GM23248 (cell line): ENCODE measurements at regions not wholly inside any gene's neighbourhood (a gene's known extent, or its start where the extent isn't known, plus 50 kb on each side); places are given as distances from the start of the nearest gene placed in this dataset.

ENCODE experiments used
- DNase-seq: peaks from one replicate; pipeline ENCODE4 v3.0.0-alpha.2; 2015
- H2AFZ ChIP-seq: fragments of 200-600 bp; sonication (generic); 2 replicates; pipeline ENCODE4 v1.6.1; 2016; ENCODE audit warnings: antibody characterized with exemption
- H3F3A ChIP-seq: fragments of 200-600 bp; sonication (generic); 2 replicates; pipeline ENCODE4 v1.6.1; 2016; ENCODE audit warnings: mild to moderate bottlenecking, antibody characterized with exemption, mixed run types; ENCODE audit not compliant: insufficient read depth
- H3K27ac ChIP-seq: fragments of 200-600 bp; sonication (generic); 2 replicates; pipeline ENCODE4 v1.5.1; 2016; ENCODE audit warnings: mild to moderate bottlenecking
- H3K27me3 ChIP-seq: fragments of 200-600 bp; sonication (generic); replicated peaks from 2 replicates; pipeline ENCODE4 v1.6.1; 2016; ENCODE audit warnings: mild to moderate bottlenecking; ENCODE audit not compliant: insufficient read depth
- H3K36me3 ChIP-seq: fragments of 200-600 bp; sonication (generic); 2 replicates; pipeline ENCODE4 v1.6.1; 2016; ENCODE audit warnings: low read depth, mild to moderate bottlenecking
- H3K4me1 ChIP-seq: fragments of 200-600 bp; sonication (generic); 2 replicates; pipeline ENCODE4 v1.6.1; 2016; ENCODE audit warnings: mild to moderate bottlenecking; ENCODE audit not compliant: insufficient read depth
- H3K4me2 ChIP-seq: fragments of 200-600 bp; sonication (generic); one replicate; pipeline ENCODE4 v1.6.1; 2016; ENCODE audit warnings: mild to moderate bottlenecking; ENCODE audit not compliant: unreplicated experiment
- H3K4me3 ChIP-seq: fragments of 200-600 bp; sonication (generic); 2 replicates; pipeline ENCODE4 v1.5.1; 2016; ENCODE audit warnings: mild to moderate bottlenecking
- H3K79me2 ChIP-seq: fragments of 200-600 bp; sonication (generic); 2 replicates; pipeline ENCODE4 v1.6.1; 2016; ENCODE audit warnings: mild to moderate bottlenecking; ENCODE audit not compliant: insufficient read depth
- H3K9ac ChIP-seq: fragments of 200-600 bp; sonication (generic); 2 replicates; pipeline ENCODE4 v1.6.1; 2016; ENCODE audit warnings: mild to moderate bottlenecking
- H3K9me2 ChIP-seq: fragments of 200-600 bp; sonication (generic); 2 replicates; pipeline ENCODE4 v1.6.1; 2016; ENCODE audit warnings: mixed run types, mild to moderate bottlenecking, moderate library complexity; ENCODE audit not compliant: insufficient read depth
- H3K9me3 ChIP-seq: fragments of 200-600 bp; sonication (generic); one replicate; pipeline ENCODE4 v1.6.1; 2017; ENCODE audit warnings: low read depth
- H4K20me1 ChIP-seq: fragments of 200-600 bp; sonication (generic); 2 replicates; pipeline ENCODE4 v1.6.0; 2016; ENCODE audit not compliant: insufficient read depth
- EZH2 ChIP-seq: fragments of 200-600 bp; sonication (generic); IDR thresholded peaks from 2 replicates; pipeline ENCODE4 v1.6.1; 2018; ENCODE audit warnings: antibody characterized with exemption, mild to moderate bottlenecking; ENCODE audit not compliant: insufficient read depth, poor library complexity, severe bottlenecking
- EZH2phosphoT487 ChIP-seq: fragments of 200-600 bp; sonication (generic); IDR thresholded peaks from 2 replicates; pipeline ENCODE4 v1.6.1; 2018; ENCODE audit warnings: antibody characterized with exemption, moderate library complexity, mild to moderate bottlenecking, low read depth; ENCODE audit not compliant: insufficient read depth
- WGBS, 2 experiments: methylation state at CpG; one replicate each; pipeline ENCODE4 v1.1.6; 2015 to 2017; ENCODE audit warnings: low lambda C conversion rate in 2 of 2, low coverage in 1 of 2; ENCODE audit errors: missing lambda C conversion rate in 2 of 2; 5-methylcytosine and 5-hydroxymethylcytosine counted together
- in situ Hi-C: fragments of 300-500 bp; cut with MboI; formaldehyde crosslinking; loops from 2 replicates; pipeline ENCODE4 v1.15.0; 2020

- no peak overlapping the region for H2AFZ ChIP-seq
- no peaks in the 10 kb centered on the region for H3K9me2 ChIP-seq
- WGBS, 2 experiments, result 92 to 93% methylated on average over 2 of the region's 2 CpGs
- H3K9me3 ChIP-seq, result no peaks in the 10 kb centered on the region
- no peak overlapping the region for H3K9ac ChIP-seq
- in situ Hi-C loops, result no loop called here
- TF ChIP-seq EZH2phosphoT487 (no peak), EZH2 (no peak)
- no peaks in the 10 kb centered on the region for H3K36me3 ChIP-seq
- H4K20me1 ChIP-seq, result no peaks in the 10 kb centered on the region
- H3K27ac ChIP-seq, result no peak overlapping the region
- no peaks in the 10 kb centered on the region for H3K79me2 ChIP-seq
- H3K4me1 ChIP-seq, result peaks cover 17% of the 10 kb centered on the region
- 0 out of 2 replicates have a peak, but pooled peaks cover 14% of the 10 kb centered on the region for H3F3A ChIP-seq
- no peak overlapping the region for H3K4me2 ChIP-seq
- no peak for DNase-seq
- no peaks in the 10 kb centered on the region for H3K27me3 ChIP-seq
- H3K4me3 ChIP-seq, result no peak overlapping the region
Measured at GRCh38 chrX:20593836-20594235, 327.1 kb upstream of the RPS6KA3 start.

DNA sequence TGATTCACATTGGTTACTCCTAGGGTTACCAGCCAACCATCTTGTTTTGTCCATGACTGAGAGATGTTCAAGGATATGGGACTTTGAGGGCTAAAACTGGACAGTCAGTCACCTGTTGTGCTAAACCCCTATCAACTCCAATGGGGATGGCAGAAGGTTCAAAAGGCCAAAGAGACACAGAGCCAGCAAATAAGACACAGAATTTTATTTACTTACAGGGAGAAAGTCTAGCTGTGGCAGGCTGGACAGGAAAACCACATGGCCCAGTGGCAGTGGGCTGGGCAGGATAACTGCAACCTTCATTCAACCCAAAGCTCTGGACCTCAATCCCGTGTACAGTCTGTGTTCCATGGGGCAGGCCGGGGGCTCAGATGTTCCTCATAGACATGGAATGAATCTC is 326.7 kb upstream of the RPS6KA3 start:
- Histone ChIP-seq H3K9me3 (no peaks in the 10 kb centered on the region), H2AFZ (no peak overlapping the region), H3K36me3 (no peaks in the 10 kb centered on the region), H3K27ac (no peak overlapping the region), H3K79me2 (no peaks in the 10 kb centered on the region), H4K20me1 (no peaks in the 10 kb centered on the region), H3K9me2 (no peaks in the 10 kb centered on the region), H3K4me3 (no peak overlapping the region), H3K9ac (no peak overlapping the region), H3K4me2 (no peak overlapping the region), H3K27me3 (no peaks in the 10 kb centered on the region), H3F3A (0 out of 2 replicates have a peak, but pooled peaks cover 14% of the 10 kb centered on the region), H3K4me1 (peaks cover 17% of the 10 kb centered on the region)
- no peak for DNase-seq
- 88 to 91% methylated on average over 2 of the region's 2 CpGs for WGBS, 2 experiments
- in situ Hi-C loops, result no loop called here
- no peak for TF ChIP-seq EZH2

GRCh38 chrX:20591246-20591645 is 324.5 kb upstream of the RPS6KA3 start:
- in situ Hi-C loops, result no loop called here
- peaks cover 11% of the 10 kb centered on the region for H3K4me1 ChIP-seq
- no peaks in the 10 kb centered on the region for H3K9me2 ChIP-seq
- no peak overlapping the region for H3K4me3 ChIP-seq
- no peaks in the 10 kb centered on the region for H3K36me3 ChIP-seq
- H3K9ac ChIP-seq, result no peak overlapping the region
- no peaks in the 10 kb centered on the region for H4K20me1 ChIP-seq
- H2AFZ ChIP-seq, result no peak overlapping the region
- H3K4me2 ChIP-seq, result no peak overlapping the region
- H3K79me2 ChIP-seq, result no peaks in the 10 kb centered on the region
- no peaks in the 10 kb centered on the region for H3K27me3 ChIP-seq
- no peaks in the 10 kb centered on the region for H3K9me3 ChIP-seq
- H3K27ac ChIP-seq, result no peak overlapping the region
- DNase-seq, result no peak
- TF ChIP-seq EZH2phosphoT487, result no peak
- TF ChIP-seq EZH2, result no peak
- WGBS, 2 experiments, result 79 to 96% methylated on average over 2 of the region's 2 CpGs
- 0 out of 2 replicates have a peak, but pooled peaks cover 10% of the 10 kb centered on the region for H3F3A ChIP-seq

DNA sequence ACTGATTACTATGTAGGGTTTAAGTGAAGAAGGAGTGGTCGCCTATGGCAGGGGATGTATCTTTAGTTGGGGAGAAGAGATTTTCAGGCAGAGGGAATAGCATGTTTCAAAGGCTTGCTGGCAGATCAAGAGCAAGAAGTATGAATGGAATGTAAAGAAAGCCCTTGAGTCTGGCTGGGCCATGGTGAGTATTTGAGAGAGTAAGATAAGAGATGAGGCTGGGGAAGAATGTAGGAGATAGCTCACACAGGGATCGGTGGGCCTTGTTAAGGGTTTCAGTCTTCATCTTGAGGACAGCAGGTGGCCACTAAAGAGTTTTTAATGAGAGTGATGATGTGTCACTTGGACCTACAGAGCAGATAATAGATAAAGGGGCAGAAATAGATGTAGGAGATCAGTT is 319.1 kb upstream of the RPS6KA3 start:
- H2AFZ ChIP-seq, result no peak overlapping the region
- peak; percentile 1 for DNase-seq
- WGBS, 2 experiments, result 50 to 59% methylated on average over 2 of the region's 2 CpGs
- H3K9ac ChIP-seq, result no peak overlapping the region
- in situ Hi-C loops, result no loop called here
- H3K4me1 ChIP-seq, result no peaks in the 10 kb centered on the region
- no peaks in the 10 kb centered on the region for H3K9me2 ChIP-seq
- TF ChIP-seq EZH2 (no peak), EZH2phosphoT487 (no peak)
- no peaks in the 10 kb centered on the region for H3K79me2 ChIP-seq
- H3F3A ChIP-seq, result no peaks in the 10 kb centered on the region
- no peaks in the 10 kb centered on the region for H3K36me3 ChIP-seq
- H4K20me1 ChIP-seq, result no peaks in the 10 kb centered on the region
- H3K4me3 ChIP-seq, result no peak overlapping the region
- no peak overlapping the region for H3K27ac ChIP-seq
- H3K4me2 ChIP-seq, result no peak overlapping the region
- H3K27me3 ChIP-seq, result no peaks in the 10 kb centered on the region
- no peaks in the 10 kb centered on the region for H3K9me3 ChIP-seq

DNA sequence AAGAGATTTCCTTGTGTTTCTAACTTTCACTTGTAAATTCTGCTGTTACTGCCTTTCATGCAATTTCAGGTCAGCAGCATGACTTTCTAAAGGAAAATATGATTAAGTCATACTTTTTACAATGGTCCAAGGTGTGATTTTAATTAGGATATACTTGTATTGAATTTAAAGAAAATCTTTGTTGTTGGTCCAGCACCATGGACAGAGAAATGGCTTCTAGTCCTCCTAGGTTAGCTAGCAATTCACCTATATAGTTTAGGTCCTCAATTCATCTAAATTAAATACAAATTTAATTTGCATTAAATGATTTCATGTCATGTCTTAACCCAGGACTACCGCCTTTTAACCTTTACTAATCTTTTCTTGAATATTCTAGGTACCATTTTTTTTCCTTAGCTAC is 304.9 kb upstream of the RPS6KA3 start:
- H3K4me2 ChIP-seq, result no peak overlapping the region
- H3K4me3 ChIP-seq, result no peak overlapping the region
- no peaks in the 10 kb centered on the region for H3K4me1 ChIP-seq
- H4K20me1 ChIP-seq, result no peaks in the 10 kb centered on the region
- in situ Hi-C loops, result no loop called here
- no peaks in the 10 kb centered on the region for H3K9me3 ChIP-seq
- H3K79me2 ChIP-seq, result no peaks in the 10 kb centered on the region
- H3K27me3 ChIP-seq, result no peaks in the 10 kb centered on the region
- peak; percentile 33 for DNase-seq
- WGBS, 2 experiments, result 32 to 53% methylated on average over 1 of the region's 1 CpG
- no peaks in the 10 kb centered on the region for H3F3A ChIP-seq
- no peaks in the 10 kb centered on the region for H3K36me3 ChIP-seq
- H3K27ac ChIP-seq, result no peak overlapping the region
- H2AFZ ChIP-seq, result no peak overlapping the region
- H3K9ac ChIP-seq, result no peak overlapping the region
- no peaks in the 10 kb centered on the region for H3K9me2 ChIP-seq
- no peak for TF ChIP-seq EZH2
- TF ChIP-seq EZH2phosphoT487, result no peak
